ENCODE measurements at regions not wholly inside any gene's neighbourhood (a gene's known extent, or its start where the extent isn't known, plus 50 kb on each side); places are given as distances from the start of the nearest gene placed in this dataset.

- POLR2A ChIA-PET: no interaction called here
- Mint-ChIP-seq H3K4me3 (ENCODE audit: unreplicated experiment) (no peak overlapping the region), H3K4me1 (ENCODE audit: insufficient read depth, unreplicated experiment) (no peaks in the 10 kb centered on the region), H3K27me3 (ENCODE audit: insufficient read depth, unreplicated experiment) (no peaks in the 10 kb centered on the region), H3K27ac (ENCODE audit: low read depth, unreplicated experiment) (no peak overlapping the region), H3K36me3 (ENCODE audit: insufficient read depth, unreplicated experiment) (no peaks in the 10 kb centered on the region), H3K9me3 (ENCODE audit: unreplicated experiment) (no peaks in the 10 kb centered on the region)
- no peak for DNase-seq (ENCODE audit: unreplicated experiment)
- CTCF ChIA-PET: no interaction called here
- no peak for TF ChIP-seq CTCF (IDR thresholded peaks at IDR 0.05; ENCODE audit: unreplicated experiment)
- intact Hi-C loops (cut with micrococcal nuclease): no loop called here
- no TSS peak for BruUV-seq (replicated peaks)
Measured at GRCh38 chr5:127183332-127183731, 107.3 kb upstream of the MEGF10 start.

GRCh38 chr5:127184851-127185250 is 105.7 kb upstream of the MEGF10 start:
- ChIA-PET CTCF (no interaction called here), POLR2A (no interaction called here)
- Mint-ChIP-seq H3K9me3 (ENCODE audit: unreplicated experiment) (no peaks in the 10 kb centered on the region), H3K36me3 (ENCODE audit: insufficient read depth, unreplicated experiment) (no peaks in the 10 kb centered on the region), H3K4me3 (ENCODE audit: unreplicated experiment) (no peak overlapping the region), H3K27me3 (ENCODE audit: insufficient read depth, unreplicated experiment) (no peaks in the 10 kb centered on the region), H3K27ac (ENCODE audit: low read depth, unreplicated experiment) (no peak overlapping the region), H3K4me1 (ENCODE audit: insufficient read depth, unreplicated experiment) (no peaks in the 10 kb centered on the region)
- DNase-seq (ENCODE audit: unreplicated experiment): no peak
- BruUV-seq (replicated peaks): no TSS peak
- intact Hi-C loops (cut with micrococcal nuclease): no loop called here
- no peak for TF ChIP-seq CTCF (IDR thresholded peaks at IDR 0.05; ENCODE audit: unreplicated experiment)

- Mint-ChIP-seq H3K36me3 (ENCODE audit: insufficient read depth, unreplicated experiment) (no peaks in the 10 kb centered on the region), H3K9me3 (ENCODE audit: unreplicated experiment) (no peaks in the 10 kb centered on the region), H3K4me3 (ENCODE audit: unreplicated experiment) (no peak overlapping the region), H3K27me3 (ENCODE audit: insufficient read depth, unreplicated experiment) (no peaks in the 10 kb centered on the region), H3K4me1 (ENCODE audit: insufficient read depth, unreplicated experiment) (no peaks in the 10 kb centered on the region), H3K27ac (ENCODE audit: low read depth, unreplicated experiment) (no peak overlapping the region)
- POLR2A ChIA-PET: no interaction called here
- no TSS peak for BruUV-seq (replicated peaks)
- CTCF ChIA-PET: interaction anchor here (1.7 kb wide), 1 partner anchor 40 kb away, joined by 4 read pairs; no protein-coding TSS in a partner anchor
- intact Hi-C loops (cut with micrococcal nuclease): no loop called here
- no peak for TF ChIP-seq CTCF (IDR thresholded peaks at IDR 0.05; ENCODE audit: unreplicated experiment)
- DNase-seq (ENCODE audit: unreplicated experiment): peak; percentile 9
Measured at GRCh38 chr5:127186657-127187056, 103.9 kb upstream of the MEGF10 start.

GRCh38 chr5:127187706-127188105 is 102.9 kb upstream of the MEGF10 start:
- H3K27me3 Mint-ChIP-seq (ENCODE audit: insufficient read depth, unreplicated experiment): no peaks in the 10 kb centered on the region
- no peak for TF ChIP-seq CTCF (IDR thresholded peaks at IDR 0.05; ENCODE audit: unreplicated experiment)
- ChIA-PET POLR2A (no interaction called here), CTCF (interaction anchor here (0.5 to 1.7 kb wide), 2 partner anchors 39 to 231 kb away, joined by 4 read pairs; no protein-coding TSS in a partner anchor)
- no peak for DNase-seq (ENCODE audit: unreplicated experiment)
- no peaks in the 10 kb centered on the region for H3K36me3 Mint-ChIP-seq (ENCODE audit: insufficient read depth, unreplicated experiment)
- H3K4me3 Mint-ChIP-seq (ENCODE audit: unreplicated experiment): no peak overlapping the region
- no TSS peak for BruUV-seq (replicated peaks)
- no peaks in the 10 kb centered on the region for H3K9me3 Mint-ChIP-seq (ENCODE audit: unreplicated experiment)
- no peaks in the 10 kb centered on the region for H3K4me1 Mint-ChIP-seq (ENCODE audit: insufficient read depth, unreplicated experiment)
- intact Hi-C loops (cut with micrococcal nuclease): no loop called here
- no peak overlapping the region for H3K27ac Mint-ChIP-seq (ENCODE audit: low read depth, unreplicated experiment)
